ENCODE measurements at regions not wholly inside any gene's neighbourhood (a gene's known extent, or its start where the extent isn't known, plus 50 kb on each side); places are given as distances from the start of the nearest gene placed in this dataset.
"Not testable (repeated sequence)": the region's sequence is repeated elsewhere in the genome, so short reads cannot be mapped to it uniquely, and the experiment has no call there.

- in situ Hi-C loops (cut with HindIII; ENCODE audit: low pct_unique_long_range_greater_than_20kb, low sequenced_read_pairs): no loop called here
- peak; percentile 14 for DNase-seq (ENCODE audit: low read depth)
Measured at GRCh38 chr11:98365190-98365589, 655.6 kb upstream of the CNTN5 start.

- in situ Hi-C loops (cut with HindIII; ENCODE audit: low pct_unique_long_range_greater_than_20kb, low sequenced_read_pairs): no loop called here
- DNase-seq (ENCODE audit: low read depth): no peak
Measured at GRCh38 chr11:98365941-98366340, 654.8 kb upstream of the CNTN5 start.

- no peak for DNase-seq (ENCODE audit: low read depth)
- in situ Hi-C loops (cut with HindIII; ENCODE audit: low pct_unique_long_range_greater_than_20kb, low sequenced_read_pairs): no loop called here
Measured at GRCh38 chr11:98390391-98390790, 630.4 kb upstream of the CNTN5 start.

- DNase-seq (ENCODE audit: low read depth); in situ Hi-C loops (cut with HindIII; ENCODE audit: low pct_unique_long_range_greater_than_20kb, low sequenced_read_pairs): not testable (repeated sequence)
Measured at GRCh38 chr11:98394500-98394899, 626.2 kb upstream of the CNTN5 start.

GRCh38 chr11:98398508-98398907 lies 622.2 kb upstream of the CNTN5 start:
- in situ Hi-C loops (cut with HindIII; ENCODE audit: low pct_unique_long_range_greater_than_20kb, low sequenced_read_pairs): no loop called here
- DNase-seq (ENCODE audit: low read depth): no peak

- in situ Hi-C loops (cut with HindIII; ENCODE audit: low pct_unique_long_range_greater_than_20kb, low sequenced_read_pairs): no loop called here
- no peak for DNase-seq (ENCODE audit: low read depth)
Measured at GRCh38 chr11:98409069-98409468, 611.7 kb upstream of the CNTN5 start.

GRCh38 chr11:98411777-98412176 lies 609.0 kb upstream of the CNTN5 start:
- no peak for DNase-seq (ENCODE audit: low read depth)
- in situ Hi-C loops (cut with HindIII; ENCODE audit: low pct_unique_long_range_greater_than_20kb, low sequenced_read_pairs): no loop called here

- DNase-seq (ENCODE audit: low read depth): no peak
- in situ Hi-C loops (cut with HindIII; ENCODE audit: low pct_unique_long_range_greater_than_20kb, low sequenced_read_pairs): no loop called here
Measured at GRCh38 chr11:98417256-98417755, 603.4 kb upstream of the CNTN5 start.

GRCh38 chr11:98423933-98424332 lies 596.8 kb upstream of the CNTN5 start:
- in situ Hi-C loops (cut with HindIII; ENCODE audit: low pct_unique_long_range_greater_than_20kb, low sequenced_read_pairs): no loop called here
- DNase-seq (ENCODE audit: low read depth): no peak

GRCh38 chr11:98424773-98425172 lies 596.0 kb upstream of the CNTN5 start:
- DNase-seq (ENCODE audit: low read depth); in situ Hi-C loops (cut with HindIII; ENCODE audit: low pct_unique_long_range_greater_than_20kb, low sequenced_read_pairs): not testable (repeated sequence)

- in situ Hi-C loops (cut with HindIII; ENCODE audit: low pct_unique_long_range_greater_than_20kb, low sequenced_read_pairs): no loop called here
- DNase-seq (ENCODE audit: low read depth): no peak
Measured at GRCh38 chr11:98431463-98432359, 589.0 kb upstream of the CNTN5 start.

- in situ Hi-C loops (cut with HindIII; ENCODE audit: low pct_unique_long_range_greater_than_20kb, low sequenced_read_pairs): no loop called here
Measured at GRCh38 chr11:98434296-98434695, 586.5 kb upstream of the CNTN5 start.

GRCh38 chr11:98453378-98453777 lies 567.4 kb upstream of the CNTN5 start:
- no peak for DNase-seq (ENCODE audit: low read depth)
- in situ Hi-C loops (cut with HindIII; ENCODE audit: low pct_unique_long_range_greater_than_20kb, low sequenced_read_pairs): no loop called here

More at GRCh38 chr11:98434296-98434695, 586.5 kb upstream of the CNTN5 start:
- no peak for DNase-seq (ENCODE audit: low read depth)

- in situ Hi-C loops (cut with HindIII; ENCODE audit: low pct_unique_long_range_greater_than_20kb, low sequenced_read_pairs): no loop called here
- DNase-seq (ENCODE audit: low read depth): no peak
Measured at GRCh38 chr11:98455500-98456307, 565.0 kb upstream of the CNTN5 start.

GRCh38 chr11:98456308-98456680 lies 564.5 kb upstream of the CNTN5 start:
- no peak for DNase-seq (ENCODE audit: low read depth)
- in situ Hi-C loops (cut with HindIII; ENCODE audit: low pct_unique_long_range_greater_than_20kb, low sequenced_read_pairs): no loop called here

GRCh38 chr11:98495016-98495415 lies 525.7 kb upstream of the CNTN5 start:
- no peak for DNase-seq (ENCODE audit: low read depth)
- in situ Hi-C loops (cut with HindIII; ENCODE audit: low pct_unique_long_range_greater_than_20kb, low sequenced_read_pairs): no loop called here

- no peak for DNase-seq (ENCODE audit: low read depth)
- in situ Hi-C loops (cut with HindIII; ENCODE audit: low pct_unique_long_range_greater_than_20kb, low sequenced_read_pairs): no loop called here
Measured at GRCh38 chr11:98495601-98496000, 525.1 kb upstream of the CNTN5 start.

GRCh38 chr11:98507208-98507607 lies 513.5 kb upstream of the CNTN5 start:
- in situ Hi-C loops (cut with HindIII; ENCODE audit: low pct_unique_long_range_greater_than_20kb, low sequenced_read_pairs): no loop called here
- DNase-seq (ENCODE audit: low read depth): no peak

- in situ Hi-C loops (cut with HindIII; ENCODE audit: low pct_unique_long_range_greater_than_20kb, low sequenced_read_pairs): no loop called here
Measured at GRCh38 chr11:98512938-98513337, 507.8 kb upstream of the CNTN5 start.

More at GRCh38 chr11:98512938-98513337, 507.8 kb upstream of the CNTN5 start:
- DNase-seq (ENCODE audit: low read depth): no peak

Measured in Caki2 (cell line).